ENCODE measurements at regions not wholly inside any gene's neighbourhood (a gene's known extent, or its start where the extent isn't known, plus 50 kb on each side); places are given as distances from the start of the nearest gene placed in this dataset.

GRCh38 chr2:56743807-56744206 lies 560.0 kb downstream of the CCDC85A start:
- no peak for TF ChIP-seq POLR2A (IDR thresholded peaks at IDR 0.05; ENCODE audit: low read length)
- TF ChIP-seq GATA1 (IDR thresholded peaks at IDR 0.05; ENCODE audit: low read depth, low read length) = no peak

Measured in erythroblast (primary cell).